ELR (cell line): ENCODE measurements at regions not wholly inside any gene's neighbourhood (a gene's known extent, or its start where the extent isn't known, plus 50 kb on each side); places are given as distances from the start of the nearest gene placed in this dataset.

ENCODE experiments used
- DNase-seq: peaks from one replicate; pipeline ENCODE4 v3.0.0-alpha.2; 2015; ENCODE audit warnings: low read depth

- no peak for DNase-seq
These were observed 68.3 kb downstream of the CEBPB start for GRCh38 chr20:50258790-50259483.

DNA sequence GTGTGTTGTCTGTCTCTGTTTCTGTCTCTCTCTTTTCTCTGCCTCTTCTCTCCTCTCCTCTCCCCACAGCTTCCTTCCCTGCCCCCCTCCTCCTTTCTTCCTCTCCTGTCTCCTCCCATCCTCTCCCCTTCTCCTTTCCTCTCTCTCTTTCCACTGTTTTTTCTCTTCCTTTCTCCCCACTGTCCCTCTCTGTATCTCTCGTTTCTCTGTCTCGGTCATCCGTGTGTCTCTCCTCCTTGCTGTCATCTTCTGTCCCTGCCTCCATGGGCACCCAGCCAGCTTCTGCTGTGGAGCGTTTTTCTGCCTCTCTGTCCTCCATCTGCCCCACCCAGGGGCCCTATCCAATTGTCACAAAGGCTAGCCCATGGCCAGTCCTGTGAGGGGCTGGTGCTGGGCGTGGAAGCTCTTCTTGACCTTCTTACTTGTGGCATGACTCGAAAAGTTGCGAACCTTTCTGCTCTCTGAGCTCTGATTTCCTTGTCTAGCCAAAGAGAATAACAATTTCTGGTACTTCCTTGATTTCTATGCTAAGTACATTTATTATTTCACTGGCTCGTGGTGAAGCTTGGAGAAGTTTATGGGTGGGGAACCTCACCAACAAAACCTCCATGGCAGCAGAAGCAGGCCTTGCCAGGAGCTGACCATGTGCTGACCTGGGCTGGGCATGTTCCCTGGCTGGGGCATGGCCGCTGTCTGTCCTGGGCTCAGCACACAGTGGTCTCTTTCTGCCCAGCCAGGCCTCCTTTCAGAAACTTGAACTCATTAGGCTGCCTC, 69.3 kb downstream of the CEBPB start:
- no peak for DNase-seq

- peak; percentile 57 for DNase-seq
These were observed 70.0 kb downstream of the CEBPB start for GRCh38 chr20:50260479-50261221.

GRCh38 chr20:50261471-50262212, 71.0 kb downstream of the CEBPB start:
- no peak for DNase-seq

GRCh38 chr20:50263831-50264230, 73.2 kb downstream of the CEBPB start:
- no peak for DNase-seq

DNA sequence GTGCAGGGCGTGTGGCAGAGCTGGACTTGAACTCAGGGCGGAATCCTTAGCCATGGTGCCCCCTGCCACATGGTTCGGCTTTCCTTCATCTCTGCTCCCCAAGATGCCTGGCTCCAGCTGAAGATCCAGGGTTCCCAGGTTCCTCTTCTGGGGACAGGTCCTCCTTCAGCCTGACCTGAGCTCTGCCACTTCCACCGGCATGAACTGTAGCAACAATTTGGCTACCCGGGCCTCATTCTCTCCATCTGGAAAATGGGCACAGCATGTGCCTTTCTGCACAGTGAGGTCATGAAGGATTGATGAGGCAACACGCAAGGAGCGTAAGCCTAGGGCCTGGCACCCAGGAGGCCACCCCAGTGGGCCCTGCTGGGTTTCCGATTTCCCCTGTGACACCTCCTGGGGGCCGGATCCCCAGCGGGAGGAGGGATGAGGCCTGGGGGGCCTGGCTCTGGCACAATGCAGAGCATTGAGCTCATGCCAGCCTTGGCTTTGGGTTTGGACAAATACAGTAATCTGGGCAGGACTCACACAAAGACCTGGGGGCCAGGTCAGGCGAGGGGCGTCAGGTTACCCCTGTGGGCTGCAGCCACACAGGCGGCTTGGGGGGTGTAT, 74.0 kb downstream of the CEBPB start:
- no peak for DNase-seq

DNA sequence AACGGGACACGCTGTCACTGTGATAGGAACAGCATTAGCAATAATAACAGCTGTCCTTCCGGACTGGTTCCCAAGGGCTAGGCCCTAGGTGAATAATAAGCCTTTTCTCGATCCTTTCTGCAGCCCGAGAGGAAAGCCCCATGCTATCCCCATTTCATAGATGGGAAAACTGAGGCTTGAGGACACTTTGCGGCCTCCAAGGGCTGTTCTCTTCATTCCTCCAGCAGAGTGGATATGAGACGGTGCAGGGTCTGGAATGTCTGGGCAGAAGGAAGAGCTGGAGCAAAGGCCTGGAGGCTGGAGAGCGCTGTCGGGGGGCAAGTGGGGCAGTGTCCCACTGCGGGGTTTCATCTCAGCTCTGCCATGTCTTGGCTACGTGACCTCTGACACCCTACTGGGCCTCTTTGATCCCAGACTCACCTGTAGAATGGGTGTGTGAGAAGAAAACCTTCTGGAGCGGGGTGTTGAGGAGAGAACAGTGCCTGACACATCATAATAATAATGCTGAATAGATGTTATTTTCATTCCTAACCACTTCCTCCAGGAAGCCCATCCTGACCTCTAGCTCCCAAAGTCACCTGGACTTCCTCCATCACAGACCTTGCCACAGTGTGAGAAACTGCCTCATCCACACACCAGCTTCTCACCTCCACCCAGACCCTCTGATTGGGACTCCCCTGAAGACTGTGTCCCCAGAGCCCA, 74.8 kb downstream of the CEBPB start:
- no peak for DNase-seq

GRCh38 chr20:50266293-50267040, 75.8 kb downstream of the CEBPB start:
- no peak for DNase-seq

DNA sequence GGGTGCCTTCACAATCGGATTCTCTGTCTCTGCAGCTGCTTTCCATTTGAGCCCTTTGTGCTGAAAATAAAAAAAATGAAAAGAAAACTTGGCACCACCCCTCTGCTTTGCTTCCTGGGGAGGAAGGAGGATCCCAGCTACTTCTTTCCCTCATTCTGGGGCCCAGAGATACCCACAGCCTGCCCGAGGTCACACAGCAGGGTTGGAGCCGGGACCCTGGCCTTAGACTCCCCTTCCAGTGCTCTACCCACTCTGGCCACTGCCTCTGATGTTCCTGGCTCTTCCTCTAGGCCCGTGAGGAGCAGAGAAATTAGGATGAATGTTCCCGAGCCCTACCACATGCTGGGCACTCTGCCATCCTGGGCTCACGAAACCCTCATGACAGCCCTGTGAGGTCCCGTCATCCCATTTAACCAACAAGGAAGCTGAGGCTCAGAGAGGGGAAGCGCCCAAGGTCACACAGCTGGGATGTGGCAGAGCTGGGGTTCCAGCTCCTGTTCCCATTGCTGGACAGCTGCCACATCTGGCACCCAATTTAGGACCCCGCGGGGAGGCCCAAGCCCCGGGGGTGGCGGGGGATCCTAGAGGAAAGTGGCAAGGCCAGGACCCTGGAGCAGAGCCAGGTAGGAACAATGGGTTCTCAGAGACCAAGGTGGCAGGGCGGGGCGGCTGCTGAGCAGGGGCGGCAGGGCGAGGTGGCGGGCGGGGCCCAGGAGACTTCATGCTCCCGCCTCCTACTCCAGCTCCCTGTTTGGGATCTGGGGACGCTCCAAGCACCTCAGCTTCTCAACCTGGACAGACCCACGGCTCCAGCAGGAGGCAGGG, 76.6 kb downstream of the CEBPB start:
- DNase-seq, result peak; percentile 34

DNA sequence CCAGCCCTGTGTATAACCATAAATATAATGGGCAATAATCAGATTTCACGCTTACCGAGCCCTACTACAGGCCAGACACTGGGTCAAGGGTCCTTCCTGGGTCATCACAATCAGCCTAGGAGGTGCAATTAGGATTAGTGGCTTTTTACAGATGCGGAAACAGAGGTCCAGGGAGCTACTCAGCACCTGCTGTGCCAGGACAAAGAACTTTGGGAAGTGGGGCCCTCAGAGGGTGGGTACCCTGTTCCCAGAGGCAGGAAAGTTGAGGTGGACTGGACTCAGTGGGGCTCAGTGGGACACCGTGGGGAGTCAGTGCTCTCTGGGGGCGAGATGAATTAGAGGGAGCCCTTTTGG, 77.2 kb downstream of the CEBPB start:
- no peak for DNase-seq

DNA sequence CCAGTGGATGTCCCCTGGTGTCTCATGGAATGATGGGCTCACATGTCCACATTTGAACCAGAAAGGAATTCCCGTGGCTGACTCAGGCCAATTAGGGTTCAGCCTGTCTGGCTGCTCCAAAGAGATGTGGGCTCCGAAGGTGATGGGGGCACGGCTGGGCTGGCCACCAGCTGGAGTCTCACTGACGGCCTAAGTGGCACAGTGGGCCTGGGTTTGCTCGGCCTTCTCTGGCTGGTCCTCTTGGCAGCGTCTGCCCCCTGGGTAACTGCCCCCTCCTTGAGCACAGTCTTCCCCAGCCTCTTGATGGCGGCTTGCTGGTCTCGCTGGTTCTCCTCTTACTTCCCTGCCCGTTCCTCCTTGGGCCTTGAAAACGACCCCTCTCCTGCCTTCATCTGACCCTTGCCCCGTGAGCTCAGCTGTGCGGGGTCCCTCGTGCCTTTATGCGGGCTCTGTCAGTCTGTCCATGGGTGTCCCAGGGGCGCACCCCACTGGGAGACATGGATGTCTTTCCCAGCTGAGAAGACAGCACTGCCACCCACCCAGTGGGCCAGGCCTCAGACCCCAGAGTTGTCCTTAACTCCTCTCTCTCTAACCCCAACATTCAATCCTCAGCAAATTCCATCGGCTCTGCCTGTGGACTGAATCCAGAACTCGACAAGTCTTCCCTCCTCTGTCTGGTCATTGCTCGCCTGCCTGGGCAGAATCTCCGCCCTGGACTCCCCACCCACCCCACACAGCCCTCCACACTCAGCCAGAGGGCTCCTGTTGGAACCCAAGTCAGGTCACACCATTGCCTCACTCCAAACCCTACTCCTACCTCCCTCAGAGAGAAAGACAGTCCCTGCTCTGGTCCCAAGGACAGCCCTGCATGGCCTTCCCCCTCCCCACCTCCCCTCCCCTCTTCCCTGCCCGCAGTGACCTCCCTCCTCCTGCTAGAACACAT, 78.7 kb downstream of the CEBPB start:
- DNase-seq, result no peak

DNA sequence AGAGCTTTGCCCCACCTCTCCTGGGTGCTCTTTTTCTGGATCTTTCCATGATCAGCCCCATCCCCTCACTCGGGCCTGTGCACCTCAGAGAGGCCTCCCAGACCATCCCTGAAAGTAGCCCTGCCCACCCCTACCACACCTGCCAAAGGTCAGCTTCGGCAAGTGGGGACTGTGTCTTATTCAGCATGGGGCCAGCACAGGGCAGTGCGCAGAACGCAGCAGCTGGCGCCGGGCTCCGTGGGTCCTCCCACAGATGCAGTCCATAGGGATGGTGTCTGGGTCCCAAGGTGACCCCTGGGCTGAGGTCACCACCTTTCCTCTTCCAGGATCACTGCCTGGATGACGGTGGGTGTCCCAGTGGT, 79.4 kb downstream of the CEBPB start:
- DNase-seq, result no peak

- no peak for DNase-seq
These were observed 79.9 kb downstream of the CEBPB start for GRCh38 chr20:50270569-50270968.

DNA sequence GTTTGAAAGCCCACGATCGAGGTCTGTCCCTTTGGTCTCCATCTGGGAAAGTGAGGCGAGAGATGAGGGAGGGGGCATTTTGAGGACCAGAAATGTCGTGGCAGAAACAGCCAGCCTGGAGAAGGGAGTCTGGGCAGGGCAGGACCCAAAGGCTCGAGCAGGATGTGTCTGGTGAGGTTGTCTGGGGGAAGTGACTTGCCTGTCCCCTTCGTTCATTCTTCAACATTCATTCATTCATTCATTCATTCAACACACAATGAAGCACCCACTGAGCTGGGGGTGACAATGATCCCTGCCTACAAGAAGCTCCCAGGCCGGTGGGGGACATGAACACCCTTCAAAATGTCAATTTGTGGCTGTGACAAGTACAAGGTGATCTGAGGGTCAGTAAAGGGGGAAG, 80.5 kb downstream of the CEBPB start:
- DNase-seq, result no peak

DNA sequence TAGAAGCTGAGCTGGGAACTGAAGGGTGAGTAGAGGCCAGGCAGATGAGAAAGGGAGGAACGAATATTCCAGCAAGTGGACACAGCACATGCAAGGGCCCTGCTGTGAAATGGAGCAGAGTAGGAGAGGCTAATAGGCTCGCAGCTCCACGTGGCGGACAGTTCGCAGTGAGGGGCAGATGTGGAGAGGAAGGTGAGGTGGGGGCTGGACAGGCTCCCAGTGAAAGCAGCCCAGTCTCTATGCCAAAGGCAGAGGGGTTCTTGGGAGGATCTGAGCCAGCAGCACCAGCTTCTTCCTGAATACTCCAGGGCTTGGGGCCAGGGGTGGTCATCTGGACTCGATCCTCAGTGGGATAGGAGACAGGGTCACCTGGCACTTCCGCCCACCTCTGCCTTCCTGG, 81.0 kb downstream of the CEBPB start:
- no peak for DNase-seq

- no peak for DNase-seq
These were observed 81.5 kb downstream of the CEBPB start for GRCh38 chr20:50272030-50272723.

- no peak for DNase-seq
These were observed 82.3 kb downstream of the CEBPB start for GRCh38 chr20:50272724-50273446.
